ENCODE measurements at regions not wholly inside any gene's neighbourhood (a gene's known extent, or its start where the extent isn't known, plus 50 kb on each side); places are given as distances from the start of the nearest gene placed in this dataset.
"Not testable (repeated sequence)": the region's sequence is repeated elsewhere in the genome, so short reads cannot be mapped to it uniquely, and the experiment has no call there.

DNA sequence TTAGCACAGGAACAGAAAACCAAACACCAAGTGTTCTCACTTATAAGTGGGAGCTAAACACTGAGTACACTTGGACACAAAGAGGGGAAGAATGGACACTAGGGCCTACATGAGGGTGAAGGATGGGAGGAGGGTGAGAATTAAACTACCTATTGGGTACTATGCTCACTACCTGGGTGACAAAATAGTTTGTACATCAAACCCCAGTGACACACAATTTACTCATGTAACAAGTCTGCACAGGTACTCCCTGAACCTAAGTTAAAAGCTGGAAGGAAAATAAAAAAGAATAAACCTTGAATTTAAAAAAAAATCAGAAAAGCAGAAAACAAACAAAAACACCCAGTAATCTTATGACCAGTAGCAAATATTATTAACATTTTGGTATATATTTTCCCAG is 188.6 kb downstream of the TFAP2B start:
- H3K27me3 ChIP-seq (replicated peaks in 1 of 4; ENCODE audit: control extremely low read depth in 1 of 4, control insufficient read depth in 3 of 4, insufficient read depth in 4 of 4, low read length in 3 of 4): peaks cover 0 to 2% (median 0%) of the 10 kb centered on the region in 4 experiments

DNA sequence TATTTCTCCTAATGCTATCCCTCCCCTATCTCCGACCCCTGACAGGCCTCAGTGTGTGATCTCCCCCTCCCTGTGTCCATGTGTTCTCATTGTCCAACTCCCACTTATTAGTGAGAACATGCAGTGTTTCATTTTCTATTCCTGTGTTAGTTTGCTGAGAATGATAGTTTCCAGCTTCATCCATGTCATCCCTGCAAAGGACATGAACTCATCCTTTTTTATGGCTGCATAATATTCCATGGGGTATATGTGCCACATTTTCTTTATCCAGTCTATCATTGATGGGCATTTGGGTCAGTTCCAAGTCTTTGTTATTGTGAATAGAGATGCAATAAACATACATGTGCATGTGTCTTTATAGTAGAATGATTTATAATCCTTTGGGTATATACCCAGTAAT is 190.0 kb downstream of the TFAP2B start:
- ATAC-seq (ENCODE audit: low read depth); intact Hi-C loops (cut with micrococcal nuclease); H3K9me3 ChIP-seq (ENCODE audit: control extremely low read depth in 1 of 3, control insufficient read depth in 2 of 3, insufficient read depth in 1 of 3, low read length in 2 of 3); DNase-seq; H3K79me2 ChIP-seq (ENCODE audit: control insufficient read depth, insufficient read depth, low read length); H3K27ac Mint-ChIP-seq; POLR2A ChIA-PET; H3K4me2 ChIP-seq (replicated peaks; ENCODE audit: low read depth, low read length, poor library complexity, severe bottlenecking); H3K4me3 ChIP-seq (ENCODE audit: control extremely low read depth in 1 of 5, extremely low read depth in 1 of 5, insufficient read depth in 1 of 5, low read depth in 2 of 5, low read length in 4 of 5); H4K20me1 ChIP-seq (ENCODE audit: control insufficient read depth, insufficient read depth, low read length, poor library complexity, severe bottlenecking); H3K4me3 Mint-ChIP-seq; H3K27ac ChIP-seq (ENCODE audit: low read length in 2 of 2); H3K9me3 Mint-ChIP-seq (ENCODE audit: insufficient read depth); CTCF ChIA-PET; H3K27me3 ChIP-seq (replicated peaks in 1 of 4; ENCODE audit: control extremely low read depth in 1 of 4, control insufficient read depth in 3 of 4, insufficient read depth in 4 of 4, low read length in 3 of 4); H3K4me1 ChIP-seq (ENCODE audit: control insufficient read depth in 2 of 2, insufficient read depth in 2 of 2, low read length in 2 of 2); H3K27me3 Mint-ChIP-seq; H3K9ac ChIP-seq (ENCODE audit: low read length); H3K4me1 Mint-ChIP-seq; H3K36me3 ChIP-seq (replicated peaks in 1 of 2; ENCODE audit: control extremely low read depth in 1 of 2, control insufficient read depth in 1 of 2, extremely low read depth in 1 of 2, insufficient read depth in 2 of 2, low read length in 1 of 2); H2AFZ ChIP-seq (ENCODE audit: insufficient read depth, low read depth, low read length, poor library complexity, severe bottlenecking): not testable (repeated sequence)
- WGBS (ENCODE audit: insufficient coverage): no CpG with 5 or more reads among the region's 1 CpG

More for the DNA sequence above, 188.6 kb downstream of the TFAP2B start:
- H3K27me3 Mint-ChIP-seq: no peaks in the 10 kb centered on the region
- no peak overlapping the region for H3K4me3 Mint-ChIP-seq
- Histone ChIP-seq H3K27ac (ENCODE audit: low read length in 2 of 2) (no peak overlapping the region), H3K36me3 (replicated peaks in 1 of 2; ENCODE audit: control extremely low read depth in 1 of 2, control insufficient read depth in 1 of 2, extremely low read depth in 1 of 2, insufficient read depth in 2 of 2, low read length in 1 of 2) (no peaks in the 10 kb centered on the region), H3K9ac (ENCODE audit: low read length) (no peak overlapping the region), H3K4me1 (ENCODE audit: control insufficient read depth in 2 of 2, insufficient read depth in 2 of 2, low read length in 2 of 2) (no peaks in the 10 kb centered on the region), H2AFZ (ENCODE audit: insufficient read depth, low read depth, low read length, poor library complexity, severe bottlenecking) (no peak overlapping the region), H3K4me2 (replicated peaks; ENCODE audit: low read depth, low read length, poor library complexity, severe bottlenecking) (no peak overlapping the region), H4K20me1 (ENCODE audit: control insufficient read depth, insufficient read depth, low read length, poor library complexity, severe bottlenecking) (no peaks in the 10 kb centered on the region), H3K9me3 (ENCODE audit: control extremely low read depth in 1 of 3, control insufficient read depth in 2 of 3, insufficient read depth in 1 of 3, low read length in 2 of 3) (no peaks in the 10 kb centered on the region), H3K4me3 (ENCODE audit: control extremely low read depth in 1 of 5, extremely low read depth in 1 of 5, insufficient read depth in 1 of 5, low read depth in 2 of 5, low read length in 4 of 5) (no peak overlapping the region), H3K79me2 (ENCODE audit: control insufficient read depth, insufficient read depth, low read length) (no peaks in the 10 kb centered on the region)
- no peak for ATAC-seq (ENCODE audit: low read depth)
- no peak for DNase-seq
- H3K9me3 Mint-ChIP-seq (ENCODE audit: insufficient read depth): no peaks in the 10 kb centered on the region
- H3K27ac Mint-ChIP-seq: no peak overlapping the region
- ChIA-PET CTCF (interaction anchor here (0.8 kb wide), 1 partner anchor 14 kb away, joined by 3 read pairs; no protein-coding TSS in a partner anchor), POLR2A (no interaction called here)
- no peak for TF ChIP-seq EZH2 (IDR thresholded peaks at IDR 0.05; ENCODE audit: borderline replicate concordance, insufficient read depth, low read depth, low read length, poor library complexity, severe bottlenecking)
- TF ChIP-seq, protein P1, sequence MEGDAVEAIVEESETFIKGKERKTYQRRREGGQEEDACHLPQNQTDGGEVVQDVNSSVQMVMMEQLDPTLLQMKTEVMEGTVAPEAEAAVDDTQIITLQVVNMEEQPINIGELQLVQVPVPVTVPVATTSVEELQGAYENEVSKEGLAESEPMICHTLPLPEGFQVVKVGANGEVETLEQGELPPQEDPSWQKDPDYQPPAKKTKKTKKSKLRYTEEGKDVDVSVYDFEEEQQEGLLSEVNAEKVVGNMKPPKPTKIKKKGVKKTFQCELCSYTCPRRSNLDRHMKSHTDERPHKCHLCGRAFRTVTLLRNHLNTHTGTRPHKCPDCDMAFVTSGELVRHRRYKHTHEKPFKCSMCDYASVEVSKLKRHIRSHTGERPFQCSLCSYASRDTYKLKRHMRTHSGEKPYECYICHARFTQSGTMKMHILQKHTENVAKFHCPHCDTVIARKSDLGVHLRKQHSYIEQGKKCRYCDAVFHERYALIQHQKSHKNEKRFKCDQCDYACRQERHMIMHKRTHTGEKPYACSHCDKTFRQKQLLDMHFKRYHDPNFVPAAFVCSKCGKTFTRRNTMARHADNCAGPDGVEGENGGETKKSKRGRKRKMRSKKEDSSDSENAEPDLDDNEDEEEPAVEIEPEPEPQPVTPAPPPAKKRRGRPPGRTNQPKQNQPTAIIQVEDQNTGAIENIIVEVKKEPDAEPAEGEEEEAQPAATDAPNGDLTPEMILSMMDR (IDR thresholded peaks at IDR 0.05): no peak
- H3K4me1 Mint-ChIP-seq: no peaks in the 10 kb centered on the region
- intact Hi-C loops (cut with micrococcal nuclease): no loop called here

Measured in B cell (primary cell).